NT2/D1 (cell line): ENCODE measurements at regions not wholly inside any gene's neighbourhood (a gene's known extent, or its start where the extent isn't known, plus 50 kb on each side); places are given as distances from the start of the nearest gene placed in this dataset.

Experiments used
- SUZ12 ChIP-seq: IDR thresholded peaks from 2 replicates; pipeline ENCODE4 v1.6.1; 2011; ENCODE audit not compliant: insufficient read length, insufficient read depth; ENCODE audit errors: extremely low read depth
- YY1 ChIP-seq: IDR thresholded peaks from 2 replicates; pipeline ENCODE4 v1.6.1; 2011; ENCODE audit not compliant: insufficient read length, insufficient read depth
- ZNF274 ChIP-seq: IDR thresholded peaks from 2 replicates; pipeline ENCODE4 v1.6.1; 2011; ENCODE audit warnings: mild to moderate bottlenecking, low read depth, low read length

GRCh38 chr6:21869085-21869771 is 275.7 kb downstream of the SOX4 start:
- TF ChIP-seq SUZ12: no peak
- no peak for TF ChIP-seq YY1
- no peak for TF ChIP-seq ZNF274
